H9 (cell line): ENCODE measurements at regions not wholly inside any gene's neighbourhood (a gene's known extent, or its start where the extent isn't known, plus 50 kb on each side); places are given as distances from the start of the nearest gene placed in this dataset.

Experiments used
- DNase-seq: peaks from one replicate; pipeline ENCODE4 v3.0.0-alpha.2; 2017
- H2AFZ ChIP-seq: one replicate; pipeline ENCODE4 v1.6.1; 2013; ENCODE audit warnings: mild to moderate bottlenecking, low read length, control low read depth, moderate library complexity
- H2AK5ac ChIP-seq: 2 replicates; pipeline ENCODE4 v1.6.1; 2013; ENCODE audit warnings: low read length, control low read depth, mixed read lengths; ENCODE audit not compliant: insufficient read length
- H2BK120ac ChIP-seq: one replicate; pipeline ENCODE4 v1.6.1; 2013; ENCODE audit warnings: low read depth, mild to moderate bottlenecking, low read length, control low read depth, inconsistent platforms; ENCODE audit not compliant: poor library complexity, severe bottlenecking
- H2BK12ac ChIP-seq: 2 replicates; pipeline ENCODE4 v1.6.1; 2013; ENCODE audit warnings: low read length, control low read depth, mixed read lengths, low read depth; ENCODE audit not compliant: insufficient read length
- H2BK15ac ChIP-seq: 2 replicates; pipeline ENCODE4 v1.6.1; 2013; ENCODE audit warnings: low read depth, low read length, control low read depth
- H2BK20ac ChIP-seq: one replicate; pipeline ENCODE4 v1.6.1; 2013; ENCODE audit warnings: low read depth, mild to moderate bottlenecking, low read length, control low read depth, inconsistent platforms; ENCODE audit not compliant: poor library complexity, severe bottlenecking
- H2BK5ac ChIP-seq: 2 replicates; pipeline ENCODE4 v1.6.1; 2013; ENCODE audit warnings: low read length, control low read depth, mixed read lengths; ENCODE audit not compliant: insufficient read length
- H3K14ac ChIP-seq: 2 replicates; pipeline ENCODE4 v1.6.1; 2013; ENCODE audit warnings: low read length, control low read depth; ENCODE audit not compliant: insufficient read depth
- H3K18ac ChIP-seq: 2 replicates; pipeline ENCODE4 v1.6.1; 2013; ENCODE audit warnings: low read depth, mild to moderate bottlenecking, mixed read lengths, low read length, control low read depth; ENCODE audit not compliant: insufficient read length
- H3K23ac ChIP-seq: 2 replicates; pipeline ENCODE4 v1.6.1; 2013; ENCODE audit warnings: low read length, control low read depth, mixed read lengths, low read depth; ENCODE audit not compliant: insufficient read length
- H3K23me2 ChIP-seq: 2 replicates; pipeline ENCODE4 v1.6.1; 2013; ENCODE audit warnings: low read depth, mild to moderate bottlenecking, mixed read lengths, low read length, control low read depth; ENCODE audit not compliant: insufficient read length, poor library complexity, severe bottlenecking
- H3K27ac ChIP-seq: 2 replicates; pipeline ENCODE4 v1.5.1; 2013; ENCODE audit warnings: low read length, control low read depth, mixed read lengths, low read depth; ENCODE audit not compliant: insufficient read length
- H3K27me3 ChIP-seq: 2 replicates; pipeline ENCODE4 v1.6.1; 2013; ENCODE audit warnings: low read length, control low read depth, inconsistent platforms; ENCODE audit not compliant: insufficient read depth
- H3K4ac ChIP-seq: 2 replicates; pipeline ENCODE4 v1.6.1; 2013; ENCODE audit warnings: low read depth, mild to moderate bottlenecking, control low read depth, inconsistent platforms, low read length, moderate library complexity
- H3K4me1 ChIP-seq: 2 replicates; pipeline ENCODE4 v1.6.1; 2013; ENCODE audit warnings: low read length, control low read depth, inconsistent platforms; ENCODE audit not compliant: insufficient read depth
- H3K4me2 ChIP-seq: 2 replicates; pipeline ENCODE4 v1.6.1; 2013; ENCODE audit warnings: low read length, control low read depth, mixed read lengths; ENCODE audit not compliant: insufficient read length, insufficient read depth
- H3K56ac ChIP-seq: 2 replicates; pipeline ENCODE4 v1.6.1; 2013; ENCODE audit warnings: low read depth, mild to moderate bottlenecking, mixed read lengths, low read length, control low read depth; ENCODE audit not compliant: insufficient read length
- H3K79me1 ChIP-seq: 2 replicates; pipeline ENCODE4 v1.6.1; 2013; ENCODE audit warnings: low read depth, mild to moderate bottlenecking, moderate library complexity, low read length, control low read depth, inconsistent platforms; ENCODE audit not compliant: insufficient read depth, poor library complexity, severe bottlenecking
- H3K79me2 ChIP-seq: 2 replicates; pipeline ENCODE4 v1.6.1; 2013; ENCODE audit warnings: low read length, control low read depth, inconsistent platforms; ENCODE audit not compliant: insufficient read depth
- H3K9ac ChIP-seq: 2 replicates; pipeline ENCODE4 v1.6.1; 2013; ENCODE audit warnings: low read length, control low read depth, mixed read lengths; ENCODE audit not compliant: insufficient read length; ENCODE audit errors: extremely low read depth
- H3K9me3 ChIP-seq: one replicate; pipeline ENCODE4 v1.6.1; 2013; ENCODE audit warnings: low read depth, low read length, inconsistent platforms; ENCODE audit not compliant: control insufficient read depth
- H3T11ph ChIP-seq: one replicate; pipeline ENCODE4 v1.6.1; 2013; ENCODE audit warnings: mild to moderate bottlenecking, low read length, control low read depth, inconsistent platforms
- H4K20me1 ChIP-seq: one replicate; pipeline ENCODE4 v1.6.1; 2013; ENCODE audit not compliant: control insufficient read depth, insufficient read length, insufficient read depth
- H4K5ac ChIP-seq: 2 replicates; pipeline ENCODE4 v1.6.1; 2013; ENCODE audit warnings: low read depth, mild to moderate bottlenecking, mixed read lengths, low read length, control low read depth; ENCODE audit not compliant: insufficient read length
- H4K8ac ChIP-seq: replicated peaks from 2 replicates; pipeline ENCODE4 v1.6.1; 2013; ENCODE audit warnings: low read length, control low read depth, mixed read lengths, low read depth; ENCODE audit not compliant: insufficient read length
- H4K91ac ChIP-seq: 2 replicates; pipeline ENCODE4 v1.6.1; 2013; ENCODE audit warnings: low read depth, mild to moderate bottlenecking, moderate library complexity, mixed read lengths, low read length, control low read depth; ENCODE audit not compliant: insufficient read length
- H3K27ac Mint-ChIP-seq, 3 experiments: 2 replicates in 2 of 3; 3 replicates in 1 of 3; pipeline ENCODE4 v1.8.0; 2020 to 2021; ENCODE audit warnings: mixed read lengths in 3 of 3, mild to moderate bottlenecking in 1 of 3, moderate library complexity in 1 of 3
- H3K27me3 Mint-ChIP-seq: 2 replicates; pipeline ENCODE4 v1.8.0; 2021; ENCODE audit warnings: low read depth, mild to moderate bottlenecking, moderate library complexity, mixed read lengths
- H3K36me3 Mint-ChIP-seq, 3 experiments: 2 replicates in 2 of 3; 3 replicates in 1 of 3; pipeline ENCODE4 v1.8.0; 2020 to 2021; ENCODE audit warnings: low read depth in 3 of 3, mixed read lengths in 3 of 3; ENCODE audit not compliant: insufficient read depth in 1 of 3
- H3K4me1 Mint-ChIP-seq, 2 experiments: 2 replicates each; pipeline ENCODE4 v1.8.0; 2020; ENCODE audit warnings: mixed read lengths in 2 of 2
- H3K4me3 Mint-ChIP-seq, 2 experiments: 2 replicates in 1 of 2; 3 replicates in 1 of 2; pipeline ENCODE4 v1.8.0; 2020 to 2021; ENCODE audit warnings: mild to moderate bottlenecking in 2 of 2, mixed read lengths in 2 of 2, moderate library complexity in 1 of 2
- H3K9me3 Mint-ChIP-seq, 2 experiments: 2 replicates in 1 of 2; 3 replicates in 1 of 2; pipeline ENCODE4 v1.8.0; 2020; ENCODE audit warnings: mild to moderate bottlenecking in 2 of 2, mixed read lengths in 2 of 2, moderate library complexity in 1 of 2
- CTCF ChIP-seq: fragments of 200-600 bp; sonication (generic); conservative IDR thresholded peaks from 3 replicates; pipeline ENCODE4 v1.8.0; 2021; ENCODE audit warnings: antibody characterized with exemption, mild to moderate bottlenecking
- WGBS: extraction: QIAGEN DNeasy Blood & Tissue Kit; methylation state at CpG from one replicate; pipeline ENCODE4 v1.1.7; 2013; ENCODE audit warnings: missing lambda C conversion rate, low lambda C conversion rate, mixed read lengths; ENCODE audit not compliant: insufficient read length; ENCODE audit errors: extremely low coverage; 5-methylcytosine and 5-hydroxymethylcytosine counted together

- Mint-ChIP-seq H3K36me3 (no peaks in the 10 kb centered on the region; a peak in 1 of 7 replicates), H3K27me3 (no peaks in the 10 kb centered on the region; the same call in 1 of the 2 replicates), H3K4me1 (peaks cover 15 to 22% of the 10 kb centered on the region in 2 experiments), H3K9me3 (no peaks in the 10 kb centered on the region), H3K4me3 (no peak overlapping the region), H3K27ac (no peak overlapping the region)
- no peak overlapping the region for H3K23ac ChIP-seq
- no peak overlapping the region for H3K14ac ChIP-seq
- no peak overlapping the region for H4K5ac ChIP-seq
- H3K79me2 ChIP-seq, result no peaks in the 10 kb centered on the region
- no peak overlapping the region for H3K27ac ChIP-seq
- WGBS, result no CpG with 5 or more reads among the region's 3 CpGs
- H3K27me3 ChIP-seq, result no peaks in the 10 kb centered on the region
- no peak for DNase-seq
- H4K8ac ChIP-seq, result no peak overlapping the region
- H3K23me2 ChIP-seq, result no peaks in the 10 kb centered on the region
- no peak overlapping the region for H2BK12ac ChIP-seq
- H2AK5ac ChIP-seq, result no peak overlapping the region
- H3K4ac ChIP-seq, result no peak overlapping the region
- H3T11ph ChIP-seq, result no peak overlapping the region
- no peak overlapping the region for H3K4me2 ChIP-seq
- no peak overlapping the region for H2AFZ ChIP-seq
- no peaks in the 10 kb centered on the region for H3K79me1 ChIP-seq
- no peak overlapping the region for H3K56ac ChIP-seq
- no peak overlapping the region for H3K9ac ChIP-seq
- H2BK20ac ChIP-seq, result no peak overlapping the region
- no peak overlapping the region for H2BK5ac ChIP-seq
- no peak overlapping the region for H3K18ac ChIP-seq
- H2BK15ac ChIP-seq, result no peak overlapping the region
- H2BK120ac ChIP-seq, result no peak overlapping the region
- TF ChIP-seq CTCF, result no peak
- H3K9me3 ChIP-seq, result no peaks in the 10 kb centered on the region
- H4K20me1 ChIP-seq, result no peaks in the 10 kb centered on the region
- H3K4me1 ChIP-seq, result peaks cover 11% of the 10 kb centered on the region; the same call in 1 of the 2 replicates
- H4K91ac ChIP-seq, result no peak overlapping the region
Measured at GRCh38 chr17:31608659-31609254, 217.3 kb downstream of the RAB11FIP4 start.
